GM13977 (cell line): ENCODE measurements at regions not wholly inside any gene's neighbourhood (a gene's known extent, or its start where the extent isn't known, plus 50 kb on each side); places are given as distances from the start of the nearest gene placed in this dataset.

ENCODE experiments used
- DNase-seq: peaks from one replicate; pipeline ENCODE4 v3.0.0; 2012; ENCODE audit warnings: low spot score
- in situ Hi-C: fragments of 300-500 bp; cut with MboI; formaldehyde crosslinking; loops from one replicate; pipeline ENCODE4 v1.12.0; 2022; ENCODE audit warnings: low sequenced_read_pairs, low pct_unique_long_range_greater_than_20kb, mixed read lengths, inconsistent platforms; ENCODE audit not compliant: unreplicated experiment
- TF ChIP-seq, protein P1 (sequence below): IDR thresholded peaks from 2 replicates; pipeline ENCODE4 v1.5.1; 2012; ENCODE audit warnings: mild to moderate bottlenecking, control low read depth; ENCODE audit not compliant: insufficient read depth; ENCODE audit errors: extremely low read depth, missing control alignments

DNA sequence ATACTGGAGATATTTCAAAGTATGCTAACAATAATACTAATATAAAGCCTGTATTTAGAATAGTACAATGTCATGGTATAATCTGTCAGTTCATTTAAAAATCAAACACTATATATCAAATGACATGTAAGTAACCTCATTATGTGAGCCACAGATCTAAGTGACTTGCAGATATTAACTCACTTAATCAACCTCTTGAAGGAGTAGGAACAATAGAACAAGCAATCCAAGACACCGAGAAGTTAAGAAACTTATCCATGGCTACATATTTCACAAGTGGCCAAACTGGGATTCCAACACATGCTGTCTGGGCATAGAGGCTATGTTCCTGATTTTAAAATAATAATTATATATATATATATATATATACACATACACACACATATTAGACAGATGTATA lies 554.0 kb downstream of the ARAP2 start:
- DNase-seq, result no peak
- in situ Hi-C loops, result no loop called here
- TF ChIP-seq, protein P1, sequence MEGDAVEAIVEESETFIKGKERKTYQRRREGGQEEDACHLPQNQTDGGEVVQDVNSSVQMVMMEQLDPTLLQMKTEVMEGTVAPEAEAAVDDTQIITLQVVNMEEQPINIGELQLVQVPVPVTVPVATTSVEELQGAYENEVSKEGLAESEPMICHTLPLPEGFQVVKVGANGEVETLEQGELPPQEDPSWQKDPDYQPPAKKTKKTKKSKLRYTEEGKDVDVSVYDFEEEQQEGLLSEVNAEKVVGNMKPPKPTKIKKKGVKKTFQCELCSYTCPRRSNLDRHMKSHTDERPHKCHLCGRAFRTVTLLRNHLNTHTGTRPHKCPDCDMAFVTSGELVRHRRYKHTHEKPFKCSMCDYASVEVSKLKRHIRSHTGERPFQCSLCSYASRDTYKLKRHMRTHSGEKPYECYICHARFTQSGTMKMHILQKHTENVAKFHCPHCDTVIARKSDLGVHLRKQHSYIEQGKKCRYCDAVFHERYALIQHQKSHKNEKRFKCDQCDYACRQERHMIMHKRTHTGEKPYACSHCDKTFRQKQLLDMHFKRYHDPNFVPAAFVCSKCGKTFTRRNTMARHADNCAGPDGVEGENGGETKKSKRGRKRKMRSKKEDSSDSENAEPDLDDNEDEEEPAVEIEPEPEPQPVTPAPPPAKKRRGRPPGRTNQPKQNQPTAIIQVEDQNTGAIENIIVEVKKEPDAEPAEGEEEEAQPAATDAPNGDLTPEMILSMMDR, result no peak

- in situ Hi-C loops, result no loop called here
- no peak for DNase-seq
- TF ChIP-seq, protein P1, result no peak
Measured at GRCh38 chr4:35695003-35695402, 549.3 kb downstream of the ARAP2 start.

GRCh38 chr4:35695421-35695820 lies 548.9 kb downstream of the ARAP2 start:
- in situ Hi-C loops, result no loop called here
- DNase-seq, result no peak
- TF ChIP-seq, protein P1, result no peak

DNA sequence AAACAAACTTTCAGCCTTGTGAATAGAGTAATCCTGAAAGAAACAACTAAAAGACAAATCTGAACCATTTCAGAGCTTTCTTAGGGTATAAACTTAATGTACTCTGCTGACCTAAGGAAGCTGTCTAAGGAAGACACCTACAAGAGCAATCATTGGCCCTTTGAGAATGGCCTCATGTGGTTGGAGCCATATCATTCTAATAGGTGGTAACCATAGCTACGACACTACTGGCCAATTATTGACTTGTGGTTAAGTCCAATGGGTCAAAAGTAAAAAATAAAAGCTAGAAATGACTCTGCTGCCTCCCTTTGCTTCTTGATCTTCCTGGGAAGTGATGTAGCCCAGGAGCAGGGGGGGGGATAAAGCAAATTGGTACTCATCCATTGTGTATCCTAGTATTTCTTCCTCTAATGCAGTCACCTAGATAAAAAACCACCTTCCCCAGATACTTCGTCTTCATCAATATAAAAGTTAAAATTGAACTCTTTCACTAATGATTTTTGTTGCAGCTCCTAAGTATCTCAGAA lies 547.0 kb downstream of the ARAP2 start:
- TF ChIP-seq, protein P1, result no peak
- in situ Hi-C loops, result no loop called here

GRCh38 chr4:35700663-35701062 lies 543.7 kb downstream of the ARAP2 start:
- TF ChIP-seq, protein P1, result no peak
- in situ Hi-C loops, result no loop called here
- no peak for DNase-seq

More for the DNA sequence above, 547.0 kb downstream of the ARAP2 start:
- DNase-seq, result no peak

GRCh38 chr4:35709080-35709479 lies 535.2 kb downstream of the ARAP2 start:
- DNase-seq, result no peak
- TF ChIP-seq, protein P1, result no peak
- in situ Hi-C loops, result no loop called here

- TF ChIP-seq, protein P1, result no peak
- in situ Hi-C loops, result no loop called here
- DNase-seq, result no peak
Measured at GRCh38 chr4:35710343-35710742, 534.0 kb downstream of the ARAP2 start.
